Breast epithelium (tissue), 4 donors: ENCODE measurements at regions not wholly inside any gene's neighbourhood (a gene's known extent, or its start where the extent isn't known, plus 50 kb on each side); places are given as distances from the start of the nearest gene placed in this dataset.

Source experiments
- DNase-seq, 2 donors: peaks; one replicate each; pipeline ENCODE4 v3.0.0-alpha.2; 2019; ENCODE audit warnings: low spot score in 2 of 2
- H3K27ac ChIP-seq, 2 donors: fragments of 200-600 bp; sonication (generic) in 1 of 2; one replicate each; pipeline ENCODE4 v1.5.1; 2016 to 2019; ENCODE audit warnings: mild to moderate bottlenecking in 1 of 2
- H3K27me3 ChIP-seq, 2 donors: fragments of 200-600 bp; sonication (generic) in 1 of 2; one replicate each; pipeline versions ENCODE4 v1.5.1 to v1.6.0; 2017 to 2019; ENCODE audit warnings: control low read depth in 1 of 2, mild to moderate bottlenecking in 1 of 2
- H3K36me3 ChIP-seq: fragments of 200-600 bp; one replicate; pipeline ENCODE4 v1.5.1; 2019
- H3K4me1 ChIP-seq, 2 donors: fragments of 200-600 bp; sonication (generic); one replicate each; pipeline ENCODE4 v1.5.1; 2016 to 2019; ENCODE audit warnings: control low read depth in 1 of 2
- H3K4me3 ChIP-seq, 3 donors: fragments of 200-600 bp; sonication (generic); 1 replicate in 2 of 3; 2 replicates in 1 of 3; pipeline ENCODE4 v1.5.1; 2016 to 2019; ENCODE audit warnings: mild to moderate bottlenecking in 3 of 3, moderate library complexity in 2 of 3
- H3K9me3 ChIP-seq, 2 donors: fragments of 200-600 bp; sonication (generic) in 1 of 2; one replicate each; pipeline ENCODE4 v1.5.1; 2016 to 2019; ENCODE audit warnings: control low read depth in 1 of 2
- CTCF ChIP-seq, 3 donors: fragments of 450-650 bp; IDR thresholded peaks; one replicate each; pipeline ENCODE4 v1.5.1; 2016 to 2017; ENCODE audit warnings: antibody characterized with exemption in 3 of 3, mild to moderate bottlenecking in 3 of 3, moderate library complexity in 3 of 3
- POLR2A ChIP-seq: fragments of 450-650 bp; IDR thresholded peaks from one replicate; pipeline ENCODE4 v1.6.1; 2016; ENCODE audit warnings: antibody characterized with exemption, mild to moderate bottlenecking, moderate library complexity
- POLR2AphosphoS5 ChIP-seq, 3 donors: sonication (generic); formaldehyde crosslinking; IDR thresholded peaks; one replicate each; pipeline ENCODE4 v1.6.1; 2017; ENCODE audit warnings: antibody characterized with exemption in 3 of 3
- intact Hi-C: fragments of 100-400 bp; cut with DNase I; formaldehyde crosslinking; loops from one replicate; pipeline ENCODE4 v1.15.1; 2023; ENCODE audit warnings: low total_unique reads

- intact Hi-C loops = no loop called here
- Histone ChIP-seq H3K9me3 (no peaks in the 10 kb centered on the region), H3K4me1 (peaks cover 0 to 5% of the 10 kb centered on the region in 2 donors), H3K36me3 (no peaks in the 10 kb centered on the region), H3K27ac (no peak overlapping the region), H3K4me3 (no peak overlapping the region), H3K27me3 (no peaks in the 10 kb centered on the region)
- DNase-seq = no peak
- TF ChIP-seq POLR2AphosphoS5 (IDR thresholded peaks at IDR 0.05) (no peak), POLR2A (no peak), CTCF (IDR thresholded peaks at IDR 0.05) (no peak)
Observed at GRCh38 chr6:118744261-118744941, 93.0 kb upstream of the CEP85L start.

- Histone ChIP-seq H3K4me3 (no peak overlapping the region), H3K27me3 (no peaks in the 10 kb centered on the region), H3K9me3 (no peaks in the 10 kb centered on the region), H3K36me3 (no peaks in the 10 kb centered on the region), H3K27ac (no peak overlapping the region), H3K4me1 (peaks cover 0 to 5% of the 10 kb centered on the region in 2 donors)
- TF ChIP-seq POLR2A (no peak), CTCF (IDR thresholded peaks at IDR 0.05) (no peak), POLR2AphosphoS5 (IDR thresholded peaks at IDR 0.05) (no peak)
- intact Hi-C loops = no loop called here
- no peak for DNase-seq
Observed at GRCh38 chr6:118743746-118744145, 92.4 kb upstream of the CEP85L start.

- no peak for TF ChIP-seq POLR2AphosphoS5 (IDR thresholded peaks at IDR 0.05)
- TF ChIP-seq POLR2A = no peak
- no peak for TF ChIP-seq CTCF (IDR thresholded peaks at IDR 0.05)
- no peaks in the 10 kb centered on the region for H3K9me3 ChIP-seq
- H3K4me1 ChIP-seq = no peaks in the 10 kb centered on the region
- H3K27me3 ChIP-seq = no peaks in the 10 kb centered on the region
- H3K4me3 ChIP-seq = no peak overlapping the region
- no peaks in the 10 kb centered on the region for H3K36me3 ChIP-seq
- no peak for DNase-seq
- no peak overlapping the region for H3K27ac ChIP-seq
- intact Hi-C loops = no loop called here
Observed at GRCh38 chr6:118740372-118740771, 89.0 kb upstream of the CEP85L start.

- Histone ChIP-seq H3K27me3 (no peaks in the 10 kb centered on the region), H3K36me3 (no peaks in the 10 kb centered on the region), H3K4me1 (no peaks in the 10 kb centered on the region), H3K27ac (no peak overlapping the region), H3K9me3 (no peaks in the 10 kb centered on the region), H3K4me3 (no peak overlapping the region)
- no peak for DNase-seq
- intact Hi-C loops = no loop called here
- no peak for TF ChIP-seq CTCF (IDR thresholded peaks at IDR 0.05)
- TF ChIP-seq POLR2A = no peak
- no peak for TF ChIP-seq POLR2AphosphoS5 (IDR thresholded peaks at IDR 0.05)
Observed at GRCh38 chr6:118739696-118740353, 88.4 kb upstream of the CEP85L start.

- intact Hi-C loops = no loop called here
- Histone ChIP-seq H3K36me3 (no peaks in the 10 kb centered on the region), H3K4me1 (no peaks in the 10 kb centered on the region), H3K4me3 (no peak overlapping the region), H3K27ac (no peak overlapping the region), H3K9me3 (no peaks in the 10 kb centered on the region), H3K27me3 (no peaks in the 10 kb centered on the region)
- no peak for DNase-seq
- TF ChIP-seq CTCF (IDR thresholded peaks at IDR 0.05) (no peak), POLR2A (no peak), POLR2AphosphoS5 (IDR thresholded peaks at IDR 0.05) (no peak)
Observed at GRCh38 chr6:118736440-118736839, 85.0 kb upstream of the CEP85L start.
